Left ventricle myocardium inferior (tissue), 1 donor: ENCODE measurements at regions not wholly inside any gene's neighbourhood (a gene's known extent, or its start where the extent isn't known, plus 50 kb on each side); places are given as distances from the start of the nearest gene placed in this dataset.
A peak's percentile ranks its signal among the peaks of the same experiment; 100 is the strongest.

ENCODE experiments used
- DNase-seq: peaks from one replicate; pipeline ENCODE4 v3.0.0-alpha.2; 2020
- H3K27ac ChIP-seq: fragments of 200-600 bp; replicated peaks from 2 replicates; pipeline ENCODE4 v1.8.0; 2021
- H3K27me3 ChIP-seq: fragments of 200-600 bp; 2 replicates; pipeline ENCODE4 v1.8.0; 2021; ENCODE audit warnings: low read depth
- H3K36me3 ChIP-seq: fragments of 200-600 bp; 2 replicates; pipeline ENCODE4 v1.8.0; 2021
- H3K4me1 ChIP-seq: fragments of 200-600 bp; 2 replicates; pipeline ENCODE4 v1.8.0; 2021
- H3K4me3 ChIP-seq: fragments of 200-600 bp; 2 replicates; pipeline ENCODE4 v1.8.0; 2021; ENCODE audit warnings: mild to moderate bottlenecking, moderate library complexity
- H3K9me3 ChIP-seq: fragments of 200-600 bp; replicated peaks from 2 replicates; pipeline ENCODE4 v1.8.0; 2021
- CTCF ChIP-seq: fragments of 200-600 bp; IDR thresholded peaks from 2 replicates; pipeline ENCODE4 v1.8.0; 2021; ENCODE audit warnings: antibody characterized with exemption, mild to moderate bottlenecking, borderline replicate concordance
- intact Hi-C: fragments of 100-400 bp; cut with micrococcal nuclease; formaldehyde crosslinking; loops from one replicate; pipeline ENCODE4 v1.11.0; 2022
- donor health status: DM: no; HTN: yes; CAD: no; lungs with severe emphysema.

DNA sequence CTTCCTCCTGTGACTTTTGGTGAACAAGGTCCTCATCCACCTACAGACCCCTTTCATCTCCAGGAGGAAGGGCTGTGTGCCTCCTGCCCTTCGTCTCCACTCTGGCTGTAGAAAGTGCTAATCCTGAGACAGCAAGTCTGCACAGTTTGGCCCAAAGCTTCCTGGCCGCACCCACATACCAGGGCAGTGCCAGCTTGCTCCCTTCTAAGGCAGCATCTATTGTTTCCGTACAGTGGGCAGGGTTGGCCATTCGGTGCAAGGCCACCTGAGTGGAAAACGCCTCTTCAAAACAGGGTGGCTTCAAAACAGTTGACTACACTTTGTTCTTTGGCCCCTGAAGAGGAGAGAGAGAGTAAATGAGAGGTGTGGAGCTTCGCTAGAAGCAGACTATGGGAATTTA lies 134.1 kb upstream of the KLF14 start:
- no peaks in the 10 kb centered on the region for H3K27me3 ChIP-seq
- TF ChIP-seq CTCF = no peak
- H3K4me3 ChIP-seq = no peak overlapping the region
- no peak overlapping the region for H3K27ac ChIP-seq
- DNase-seq = no peak
- peaks cover 10% of the 10 kb centered on the region for H3K4me1 ChIP-seq
- no peaks in the 10 kb centered on the region for H3K9me3 ChIP-seq
- intact Hi-C loops = no loop called here
- peaks cover 93% of the 10 kb centered on the region for H3K36me3 ChIP-seq

DNA sequence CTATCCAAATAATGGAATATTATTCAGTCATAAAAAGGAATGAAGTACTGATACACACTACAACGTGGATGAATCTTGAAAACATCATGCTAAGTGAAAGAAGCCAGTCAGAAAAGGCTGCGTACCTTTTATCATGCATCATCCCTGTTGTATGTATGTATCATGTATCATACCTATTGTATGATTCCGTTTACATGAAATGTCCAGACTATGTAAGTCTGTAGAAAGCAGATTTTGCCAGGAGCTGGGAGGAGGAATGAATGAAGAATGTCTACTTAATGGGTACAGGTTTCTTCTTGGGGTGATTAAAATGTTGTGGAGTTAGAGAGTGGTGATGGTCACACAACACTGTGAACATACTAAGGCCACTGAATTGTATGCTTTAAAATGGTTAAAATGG lies 135.9 kb upstream of the KLF14 start:
- no peak for DNase-seq
- Histone ChIP-seq H3K4me3 (no peak overlapping the region), H3K36me3 (peaks cover 91% of the 10 kb centered on the region), H3K9me3 (no peaks in the 10 kb centered on the region), H3K27me3 (no peaks in the 10 kb centered on the region), H3K27ac (no peak overlapping the region), H3K4me1 (peaks cover 18% of the 10 kb centered on the region)
- no peak for TF ChIP-seq CTCF
- intact Hi-C loops = no loop called here

DNA sequence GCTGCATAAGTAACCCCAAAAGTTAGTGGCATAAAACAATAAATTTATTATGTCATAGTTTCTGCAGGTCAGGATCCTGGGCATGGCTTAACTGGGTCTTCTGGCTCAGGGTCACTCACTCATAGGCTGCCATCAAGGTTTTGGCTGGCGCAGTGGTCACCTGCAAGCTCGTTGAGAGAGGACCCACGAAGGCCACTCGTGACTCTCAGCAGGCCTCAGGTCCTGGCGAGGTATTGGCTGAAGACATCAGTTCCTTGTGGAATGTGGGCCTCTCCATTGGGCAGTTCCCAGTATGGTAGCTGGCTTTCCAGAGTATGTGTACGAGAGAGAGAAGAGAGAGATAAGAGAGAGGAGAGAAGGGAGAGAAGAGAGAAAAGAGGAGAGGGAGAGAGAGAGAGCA lies 138.3 kb upstream of the KLF14 start:
- Histone ChIP-seq H3K36me3 (peaks cover 77% of the 10 kb centered on the region), H3K27ac (no peak overlapping the region), H3K4me1 (peaks cover 33% of the 10 kb centered on the region), H3K27me3 (no peaks in the 10 kb centered on the region), H3K4me3 (no peak overlapping the region), H3K9me3 (no peaks in the 10 kb centered on the region)
- DNase-seq = no peak
- intact Hi-C loops = no loop called here
- no peak for TF ChIP-seq CTCF

DNA sequence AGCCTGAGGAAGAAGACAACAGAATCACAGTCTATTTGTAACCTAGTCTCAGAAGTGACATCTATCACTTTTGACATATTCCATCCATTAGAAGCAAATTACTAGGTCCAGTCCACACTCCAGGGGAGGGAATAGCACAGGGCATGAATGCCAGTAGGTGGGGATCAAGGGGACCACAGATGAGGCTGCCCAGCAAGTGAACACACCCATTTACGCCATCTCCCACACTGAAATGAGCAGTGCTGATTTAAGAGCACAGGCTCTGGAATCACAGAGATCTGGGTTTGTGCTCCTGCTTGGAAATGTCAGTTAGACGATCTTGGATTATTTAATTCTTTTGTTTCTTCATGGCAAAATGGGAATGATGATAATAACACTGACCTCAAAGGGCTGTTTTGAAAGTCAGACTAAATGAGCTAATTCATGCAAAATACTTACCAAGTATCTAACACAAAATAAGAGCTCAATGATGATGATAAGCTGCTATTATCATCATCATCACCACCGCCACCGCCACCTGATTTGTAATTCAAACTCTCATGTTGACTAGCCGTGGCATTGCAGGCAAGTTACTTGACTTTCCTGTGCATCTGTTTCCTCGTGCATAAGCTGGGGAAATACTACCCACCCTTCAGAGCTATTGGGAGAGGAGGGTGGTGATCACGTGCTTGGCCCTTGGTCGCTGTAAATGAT lies 138.9 kb upstream of the KLF14 start:
- Histone ChIP-seq H3K4me1 (peaks cover 28% of the 10 kb centered on the region), H3K27me3 (no peaks in the 10 kb centered on the region), H3K27ac (no peak overlapping the region), H3K9me3 (no peaks in the 10 kb centered on the region), H3K4me3 (no peak overlapping the region), H3K36me3 (peaks cover 79% of the 10 kb centered on the region)
- no peak for DNase-seq
- intact Hi-C loops = no loop called here
- TF ChIP-seq CTCF = no peak

DNA sequence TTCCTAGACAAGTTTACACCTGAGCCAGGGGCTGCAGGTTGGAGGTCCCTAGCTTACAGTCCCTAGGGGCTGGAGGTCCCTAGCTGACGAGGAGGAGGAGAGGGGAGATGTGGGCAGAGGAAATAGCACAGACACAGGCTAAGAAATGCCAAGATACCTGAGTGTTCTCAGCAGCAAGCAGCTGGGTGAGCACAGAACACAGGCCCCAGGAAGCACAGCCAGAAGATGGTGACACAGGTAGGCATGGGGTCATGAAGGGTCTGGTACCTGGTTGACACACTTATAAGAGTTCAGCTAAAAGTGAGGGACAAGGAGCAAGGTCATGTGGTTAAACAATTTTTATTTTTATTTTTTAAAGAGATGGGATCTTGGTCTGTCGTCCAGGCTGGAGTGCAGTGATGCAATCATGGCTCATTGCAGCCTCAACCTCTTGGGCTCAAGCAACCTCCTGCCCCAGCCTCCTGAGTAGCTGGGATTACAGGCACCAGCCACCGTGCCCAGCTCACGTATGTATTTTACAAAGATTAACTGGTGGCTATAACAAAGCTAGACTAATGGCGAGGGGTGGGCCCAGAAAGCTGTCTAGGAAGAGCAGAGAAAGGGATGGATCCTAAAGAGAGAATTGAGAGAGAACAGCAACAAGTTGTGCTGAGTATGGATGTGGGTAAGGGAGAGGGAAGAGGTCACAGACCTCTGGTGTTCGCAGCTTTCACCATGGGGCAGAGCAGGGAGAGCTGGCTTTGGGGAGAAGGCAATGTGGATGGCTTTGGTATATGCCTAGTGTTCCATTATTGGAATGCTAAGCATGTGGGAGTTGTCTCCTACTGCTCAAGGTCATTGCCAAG lies 140.3 kb upstream of the KLF14 start:
- no peak for TF ChIP-seq CTCF
- H3K9me3 ChIP-seq = no peaks in the 10 kb centered on the region
- intact Hi-C loops = no loop called here
- DNase-seq = no peak
- no peak overlapping the region for H3K4me3 ChIP-seq
- H3K27ac ChIP-seq = peak overlapping the region; percentile 34
- peaks cover 37% of the 10 kb centered on the region for H3K4me1 ChIP-seq
- peaks cover 79% of the 10 kb centered on the region for H3K36me3 ChIP-seq
- H3K27me3 ChIP-seq = no peaks in the 10 kb centered on the region
